NB4 (cell line): ENCODE measurements at regions not wholly inside any gene's neighbourhood (a gene's known extent, or its start where the extent isn't known, plus 50 kb on each side); places are given as distances from the start of the nearest gene placed in this dataset.

Experiments used
- CTCF ChIP-seq: IDR thresholded peaks from one replicate; pipeline ENCODE4 v1.5.1; 2012; ENCODE audit warnings: low read depth, low read length
- POLR2A ChIP-seq: IDR thresholded peaks from 2 replicates; pipeline ENCODE4 v1.6.1; 2011; ENCODE audit warnings: mild to moderate bottlenecking; ENCODE audit not compliant: insufficient read length; ENCODE audit errors: extremely low read depth

DNA sequence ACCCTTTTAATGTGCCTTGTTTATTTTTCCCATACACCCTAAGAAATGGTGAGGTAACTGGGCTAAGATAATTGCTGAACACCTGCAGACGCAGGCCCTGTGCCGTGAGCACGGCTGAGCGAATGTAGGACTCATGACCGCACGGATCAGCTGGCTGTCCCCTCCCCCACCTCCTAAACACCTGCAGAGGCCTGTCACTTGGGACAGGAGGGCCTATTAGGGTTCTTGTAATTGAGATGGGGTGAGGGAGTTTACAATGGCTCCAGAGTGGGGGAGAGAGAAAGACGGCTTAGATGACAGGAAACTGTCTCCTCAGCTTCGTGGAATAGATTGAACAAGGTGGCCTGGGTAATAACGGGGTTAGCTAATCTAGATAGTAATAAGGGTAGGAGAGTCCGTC lies 291.7 kb upstream of the HABP2 start:
- TF ChIP-seq CTCF, result no peak
- no peak for TF ChIP-seq POLR2A
